ENCODE measurements at regions not wholly inside any gene's neighbourhood (a gene's known extent, or its start where the extent isn't known, plus 50 kb on each side); places are given as distances from the start of the nearest gene placed in this dataset.

DNA sequence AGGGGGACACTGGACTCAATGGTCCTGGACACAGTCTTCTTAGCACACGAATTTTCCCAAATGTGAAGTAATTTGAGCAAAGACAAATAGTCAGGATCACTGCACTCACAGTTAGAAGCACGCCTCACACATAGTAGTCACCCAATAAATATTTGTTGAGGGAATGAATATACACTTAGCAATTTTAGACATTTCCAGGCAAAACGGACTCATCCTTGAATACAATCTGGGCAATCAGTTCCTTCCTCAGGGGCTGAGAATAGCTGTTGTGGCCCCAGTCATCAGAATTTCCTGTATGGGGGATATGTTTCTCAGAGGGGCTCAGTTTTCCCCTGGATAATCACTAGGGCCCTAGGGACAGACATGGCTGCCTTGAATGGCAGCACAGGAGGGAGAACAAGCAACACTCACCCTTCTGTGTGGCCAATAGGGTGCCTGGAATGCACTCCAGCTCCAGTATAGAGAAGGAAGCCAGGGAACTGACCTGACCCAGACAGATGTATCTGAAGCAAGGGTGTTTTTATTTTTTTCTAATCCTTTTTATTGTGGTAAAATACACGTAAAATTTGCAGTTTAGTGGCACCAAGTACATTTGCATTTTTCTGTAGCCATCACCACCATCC lies 282.7 kb upstream of the ZNF32 start:
- no peaks in the 10 kb centered on the region for H3K27me3 ChIP-seq (ENCODE audit: control insufficient read depth, insufficient read depth, low read length)
- no peak for FAIRE-seq
- H3K36me3 ChIP-seq (ENCODE audit: control insufficient read depth, insufficient read depth, low read length) = no peaks in the 10 kb centered on the region
- no peak overlapping the region for H3K4me3 ChIP-seq (ENCODE audit: low read depth, low read length)
- TF ChIP-seq CTCF (IDR thresholded peaks at IDR 0.05; ENCODE audit: insufficient read depth, low read length, severe bottlenecking) = no peak
- DNase-seq (ENCODE audit: low read depth) = no peak

DNA sequence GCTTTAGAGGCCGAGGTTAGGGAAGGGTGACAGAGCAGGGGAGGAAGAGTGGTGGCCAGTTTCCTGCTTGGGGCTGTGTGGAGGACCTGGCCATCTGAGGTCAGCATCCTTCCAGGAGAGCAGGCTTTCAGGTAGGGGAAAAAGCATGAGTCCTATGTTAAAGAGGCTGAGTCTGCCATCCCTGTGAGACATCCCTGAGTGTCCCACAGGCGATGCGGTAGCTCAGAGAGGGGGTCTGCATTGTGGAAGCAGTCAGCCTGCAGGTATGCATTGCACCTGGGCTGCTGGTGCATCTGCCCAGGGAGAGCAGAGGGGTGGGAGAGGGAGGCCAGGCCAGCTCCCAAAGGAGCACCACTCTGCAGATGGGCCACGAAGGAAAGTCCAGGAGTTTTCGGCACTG lies 282.1 kb upstream of the ZNF32 start:
- no peak for FAIRE-seq
- TF ChIP-seq CTCF (IDR thresholded peaks at IDR 0.05; ENCODE audit: insufficient read depth, low read length, severe bottlenecking) = no peak

GRCh38 chr10:43930243-43930642 lies 281.6 kb upstream of the ZNF32 start:
- TF ChIP-seq CTCF (IDR thresholded peaks at IDR 0.05; ENCODE audit: insufficient read depth, low read length, severe bottlenecking) = no peak
- H3K27me3 ChIP-seq (ENCODE audit: control insufficient read depth, insufficient read depth, low read length) = no peaks in the 10 kb centered on the region
- no peaks in the 10 kb centered on the region for H3K36me3 ChIP-seq (ENCODE audit: control insufficient read depth, insufficient read depth, low read length)
- DNase-seq (ENCODE audit: low read depth) (no peak), FAIRE-seq (no peak)
- no peak overlapping the region for H3K4me3 ChIP-seq (ENCODE audit: low read depth, low read length)

More for the DNA sequence above, 282.1 kb upstream of the ZNF32 start:
- Histone ChIP-seq H3K36me3 (ENCODE audit: control insufficient read depth, insufficient read depth, low read length) (no peaks in the 10 kb centered on the region), H3K27me3 (ENCODE audit: control insufficient read depth, insufficient read depth, low read length) (no peaks in the 10 kb centered on the region), H3K4me3 (ENCODE audit: low read depth, low read length) (no peak overlapping the region)
- no peak for DNase-seq (ENCODE audit: low read depth)

- Histone ChIP-seq H3K36me3 (ENCODE audit: control insufficient read depth, insufficient read depth, low read length) (no peaks in the 10 kb centered on the region), H3K27me3 (ENCODE audit: control insufficient read depth, insufficient read depth, low read length) (no peaks in the 10 kb centered on the region), H3K4me3 (ENCODE audit: low read depth, low read length) (no peak overlapping the region)
- TF ChIP-seq CTCF (IDR thresholded peaks at IDR 0.05; ENCODE audit: insufficient read depth, low read length, severe bottlenecking) = no peak
- DNase-seq (ENCODE audit: low read depth) (no peak), FAIRE-seq (no peak)
Measured at GRCh38 chr10:43929122-43929521, 280.4 kb upstream of the ZNF32 start.

DNA sequence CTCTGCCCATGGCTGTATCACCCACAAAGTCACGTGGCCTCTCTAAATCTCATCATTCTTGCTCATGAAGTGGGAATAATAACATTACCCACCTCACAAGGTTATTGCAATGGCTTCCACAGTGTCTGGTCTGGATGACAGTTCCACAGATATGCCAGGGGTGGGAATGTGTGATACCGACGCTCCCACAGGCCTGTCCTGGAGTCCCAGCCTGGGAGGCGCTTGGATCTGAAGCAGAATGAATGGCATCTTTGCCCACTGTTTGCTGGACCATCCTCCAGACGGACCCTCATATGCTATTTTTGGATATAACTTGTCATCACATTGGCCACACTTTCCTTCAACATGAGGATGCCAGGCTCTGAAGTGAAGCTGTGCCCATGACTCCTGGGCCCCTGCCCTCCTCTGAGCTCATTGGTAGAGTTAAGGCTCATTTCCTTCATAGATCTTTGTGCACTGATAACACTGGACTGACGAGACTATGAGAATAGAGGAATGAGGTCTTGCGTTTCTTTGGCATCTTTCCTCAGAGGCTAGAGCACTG lies 279.8 kb upstream of the ZNF32 start:
- Histone ChIP-seq H3K4me3 (ENCODE audit: low read depth, low read length) (no peak overlapping the region), H3K36me3 (ENCODE audit: control insufficient read depth, insufficient read depth, low read length) (no peaks in the 10 kb centered on the region), H3K27me3 (ENCODE audit: control insufficient read depth, insufficient read depth, low read length) (no peaks in the 10 kb centered on the region)
- no peak for TF ChIP-seq CTCF (IDR thresholded peaks at IDR 0.05; ENCODE audit: insufficient read depth, low read length, severe bottlenecking)
- DNase-seq (ENCODE audit: low read depth) (no peak), FAIRE-seq (no peak)

- DNase-seq (ENCODE audit: low read depth) (no peak), FAIRE-seq (no peak)
- H3K27me3 ChIP-seq (ENCODE audit: control insufficient read depth, insufficient read depth, low read length) = no peaks in the 10 kb centered on the region
- H3K4me3 ChIP-seq (ENCODE audit: low read depth, low read length) = no peak overlapping the region
- no peak for TF ChIP-seq CTCF (IDR thresholded peaks at IDR 0.05; ENCODE audit: insufficient read depth, low read length, severe bottlenecking)
- no peaks in the 10 kb centered on the region for H3K36me3 ChIP-seq (ENCODE audit: control insufficient read depth, insufficient read depth, low read length)
Measured at GRCh38 chr10:43926875-43927406, 278.3 kb upstream of the ZNF32 start.

All from bronchial epithelial cell (primary cell).